ENCODE measurements at regions not wholly inside any gene's neighbourhood (a gene's known extent, or its start where the extent isn't known, plus 50 kb on each side); places are given as distances from the start of the nearest gene placed in this dataset.

DNA sequence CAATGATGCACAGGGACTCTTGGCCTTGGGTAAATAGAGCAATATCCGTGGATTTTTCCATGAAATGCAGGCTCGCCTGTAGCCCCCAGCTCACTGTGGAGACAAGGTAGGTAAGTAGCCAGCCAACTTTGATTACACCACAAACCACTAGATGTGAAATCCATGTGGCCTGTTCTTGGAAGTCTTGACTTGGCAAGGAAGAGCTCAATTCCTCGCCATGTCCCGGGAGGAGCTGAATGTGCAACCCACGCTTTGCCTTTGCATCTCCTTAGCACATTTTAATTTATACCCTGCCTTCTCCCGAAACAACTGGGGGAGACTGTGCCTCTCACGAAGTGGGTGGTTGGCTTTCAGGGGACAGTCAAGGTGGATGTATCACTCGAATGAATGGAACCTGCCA lies 347.7 kb upstream of the MKI67 start:
- TF ChIP-seq, protein P1, sequence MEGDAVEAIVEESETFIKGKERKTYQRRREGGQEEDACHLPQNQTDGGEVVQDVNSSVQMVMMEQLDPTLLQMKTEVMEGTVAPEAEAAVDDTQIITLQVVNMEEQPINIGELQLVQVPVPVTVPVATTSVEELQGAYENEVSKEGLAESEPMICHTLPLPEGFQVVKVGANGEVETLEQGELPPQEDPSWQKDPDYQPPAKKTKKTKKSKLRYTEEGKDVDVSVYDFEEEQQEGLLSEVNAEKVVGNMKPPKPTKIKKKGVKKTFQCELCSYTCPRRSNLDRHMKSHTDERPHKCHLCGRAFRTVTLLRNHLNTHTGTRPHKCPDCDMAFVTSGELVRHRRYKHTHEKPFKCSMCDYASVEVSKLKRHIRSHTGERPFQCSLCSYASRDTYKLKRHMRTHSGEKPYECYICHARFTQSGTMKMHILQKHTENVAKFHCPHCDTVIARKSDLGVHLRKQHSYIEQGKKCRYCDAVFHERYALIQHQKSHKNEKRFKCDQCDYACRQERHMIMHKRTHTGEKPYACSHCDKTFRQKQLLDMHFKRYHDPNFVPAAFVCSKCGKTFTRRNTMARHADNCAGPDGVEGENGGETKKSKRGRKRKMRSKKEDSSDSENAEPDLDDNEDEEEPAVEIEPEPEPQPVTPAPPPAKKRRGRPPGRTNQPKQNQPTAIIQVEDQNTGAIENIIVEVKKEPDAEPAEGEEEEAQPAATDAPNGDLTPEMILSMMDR (IDR thresholded peaks at IDR 0.05; ENCODE audit: poor library complexity), result no peak
- TF ChIP-seq EZH2 (IDR thresholded peaks at IDR 0.05; ENCODE audit: borderline replicate concordance) (no peak), EZH2phosphoT487 (IDR thresholded peaks at IDR 0.05; ENCODE audit: low read depth, severe bottlenecking, unreplicated experiment) (no peak)
